ENCODE measurements at regions not wholly inside any gene's neighbourhood (a gene's known extent, or its start where the extent isn't known, plus 50 kb on each side); places are given as distances from the start of the nearest gene placed in this dataset.

- TF ChIP-seq POLR2A (IDR thresholded peaks at IDR 0.05), result no peak
- no peak for TF ChIP-seq CTCF (IDR thresholded peaks at IDR 0.05)
These were observed 140.7 kb upstream of the LYZL2 start for GRCh38 chr10:30770229-30770628.
